ENCODE measurements at regions not wholly inside any gene's neighbourhood (a gene's known extent, or its start where the extent isn't known, plus 50 kb on each side); places are given as distances from the start of the nearest gene placed in this dataset.

GRCh38 chr11:38256436-38256835 is 1658.4 kb upstream of the RAG2 start:
- no peak for TF ChIP-seq CTCF (IDR thresholded peaks at IDR 0.05)
- no peak for TF ChIP-seq POLR2A (IDR thresholded peaks at IDR 0.05)
